ENCODE measurements at regions not wholly inside any gene's neighbourhood (a gene's known extent, or its start where the extent isn't known, plus 50 kb on each side); places are given as distances from the start of the nearest gene placed in this dataset.

- no peaks in the 10 kb centered on the region for H3K79me2 ChIP-seq (ENCODE audit: insufficient read depth, low read length)
- Mint-ChIP-seq H3K4me1 (peaks cover 7% of the 10 kb centered on the region), H3K9me3 (peaks cover 14 to 40% (median 25%) of the 10 kb centered on the region in 7 donors), H3K27me3 (ENCODE audit: low read depth in 3 of 3) (peaks cover 0 to 3% (median 0%) of the 10 kb centered on the region in 3 donors), H3K4me3 (no peak overlapping the region), H3K27ac (no peak overlapping the region), H3K36me3 (peaks cover 0 to 3% of the 10 kb centered on the region in 2 donors)
- TF ChIP-seq, protein P1, sequence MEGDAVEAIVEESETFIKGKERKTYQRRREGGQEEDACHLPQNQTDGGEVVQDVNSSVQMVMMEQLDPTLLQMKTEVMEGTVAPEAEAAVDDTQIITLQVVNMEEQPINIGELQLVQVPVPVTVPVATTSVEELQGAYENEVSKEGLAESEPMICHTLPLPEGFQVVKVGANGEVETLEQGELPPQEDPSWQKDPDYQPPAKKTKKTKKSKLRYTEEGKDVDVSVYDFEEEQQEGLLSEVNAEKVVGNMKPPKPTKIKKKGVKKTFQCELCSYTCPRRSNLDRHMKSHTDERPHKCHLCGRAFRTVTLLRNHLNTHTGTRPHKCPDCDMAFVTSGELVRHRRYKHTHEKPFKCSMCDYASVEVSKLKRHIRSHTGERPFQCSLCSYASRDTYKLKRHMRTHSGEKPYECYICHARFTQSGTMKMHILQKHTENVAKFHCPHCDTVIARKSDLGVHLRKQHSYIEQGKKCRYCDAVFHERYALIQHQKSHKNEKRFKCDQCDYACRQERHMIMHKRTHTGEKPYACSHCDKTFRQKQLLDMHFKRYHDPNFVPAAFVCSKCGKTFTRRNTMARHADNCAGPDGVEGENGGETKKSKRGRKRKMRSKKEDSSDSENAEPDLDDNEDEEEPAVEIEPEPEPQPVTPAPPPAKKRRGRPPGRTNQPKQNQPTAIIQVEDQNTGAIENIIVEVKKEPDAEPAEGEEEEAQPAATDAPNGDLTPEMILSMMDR (IDR thresholded peaks at IDR 0.05) = no peak
- no peak for DNase-seq
- no peak overlapping the region for H3K4me3 ChIP-seq (replicated peaks in 1 of 3; ENCODE audit: low read depth in 2 of 3, low read length in 3 of 3)
- H3K4me2 ChIP-seq (replicated peaks; ENCODE audit: extremely low read depth, low read length, poor library complexity, severe bottlenecking) = no peak overlapping the region
- H3K27me3 ChIP-seq (ENCODE audit: control insufficient read depth in 2 of 2, insufficient read depth in 2 of 2, low read length in 2 of 2) = no peaks in the 10 kb centered on the region
- H3K27ac ChIP-seq (ENCODE audit: low read depth in 1 of 2, low read length in 2 of 2) = no peak overlapping the region
- intact Hi-C loops (cut with micrococcal nuclease) = no loop called here
- peak overlapping the region; percentile 23 for H2AFZ ChIP-seq (ENCODE audit: insufficient read depth, low read depth, low read length, poor library complexity, severe bottlenecking)
- H3K9me3 ChIP-seq (replicated peaks in 1 of 2; ENCODE audit: control insufficient read depth in 1 of 2, insufficient read depth in 1 of 2, low read length in 2 of 2) = peaks cover 16 to 20% of the 10 kb centered on the region in 2 donors
- peaks cover 0 to 8% of the 10 kb centered on the region in 2 donors for H3K4me1 ChIP-seq (ENCODE audit: control insufficient read depth in 1 of 2, insufficient read depth in 2 of 2, low read length in 2 of 2)
- WGBS (ENCODE audit: insufficient coverage) = no CpG with 5 or more reads among the region's 3 CpGs
- no peaks in the 10 kb centered on the region for H4K20me1 ChIP-seq (ENCODE audit: insufficient read depth, low read length)
- no peak overlapping the region for H3K9ac ChIP-seq (ENCODE audit: insufficient read depth, low read length, poor library complexity, severe bottlenecking)
- H3K36me3 ChIP-seq (replicated peaks in 1 of 2; ENCODE audit: control insufficient read depth in 1 of 2, insufficient read depth in 2 of 2, low read length in 2 of 2) = peaks cover 0 to 6% of the 10 kb centered on the region in 2 donors
Measured at GRCh38 chr7:138169441-138169851, 93.2 kb downstream of the AKR1D1 start.

DNA sequence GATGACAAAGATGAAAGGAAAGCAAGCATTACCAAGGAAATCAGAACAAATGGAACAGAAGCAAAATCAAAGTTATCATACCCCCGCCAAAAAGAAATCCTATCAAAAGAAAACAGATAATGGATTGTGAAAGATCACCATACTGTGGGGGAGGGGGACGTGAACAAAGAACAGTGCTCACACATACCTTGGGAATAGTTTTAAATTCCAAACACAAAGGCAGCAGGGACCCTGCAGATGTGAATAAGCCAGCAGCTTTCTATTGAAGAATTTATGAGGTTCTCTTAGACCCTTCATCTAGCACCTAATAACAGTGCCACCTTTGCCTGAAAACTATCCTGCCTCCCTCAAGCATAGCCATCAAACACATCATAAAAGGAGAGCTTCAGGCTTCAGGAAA is 94.0 kb downstream of the AKR1D1 start:
- H3K27ac ChIP-seq (ENCODE audit: low read depth in 1 of 2, low read length in 2 of 2) = no peak overlapping the region
- H3K79me2 ChIP-seq (ENCODE audit: insufficient read depth, low read length) = no peaks in the 10 kb centered on the region
- intact Hi-C loops (cut with micrococcal nuclease) = no loop called here
- DNase-seq = no peak
- no peak overlapping the region for H3K4me2 ChIP-seq (replicated peaks; ENCODE audit: extremely low read depth, low read length, poor library complexity, severe bottlenecking)
- H3K9ac ChIP-seq (ENCODE audit: insufficient read depth, low read length, poor library complexity, severe bottlenecking) = no peak overlapping the region
- H3K4me1 ChIP-seq (ENCODE audit: control insufficient read depth in 1 of 2, insufficient read depth in 2 of 2, low read length in 2 of 2) = peaks cover 0 to 8% of the 10 kb centered on the region in 2 donors
- no peak overlapping the region for H3K4me3 Mint-ChIP-seq
- no peak overlapping the region for H3K27ac Mint-ChIP-seq
- peaks cover 7% of the 10 kb centered on the region for H3K4me1 Mint-ChIP-seq
- H3K4me3 ChIP-seq (replicated peaks in 1 of 3; ENCODE audit: low read depth in 2 of 3, low read length in 3 of 3) = no peak overlapping the region
- no peaks in the 10 kb centered on the region for H4K20me1 ChIP-seq (ENCODE audit: insufficient read depth, low read length)
- H3K36me3 ChIP-seq (replicated peaks in 1 of 2; ENCODE audit: control insufficient read depth in 1 of 2, insufficient read depth in 2 of 2, low read length in 2 of 2) = no peaks in the 10 kb centered on the region
- H3K27me3 ChIP-seq (ENCODE audit: control insufficient read depth in 2 of 2, insufficient read depth in 2 of 2, low read length in 2 of 2) = no peaks in the 10 kb centered on the region
- H3K36me3 Mint-ChIP-seq = peaks cover 0 to 3% of the 10 kb centered on the region in 2 donors
- peak overlapping the region; percentile 74 for H2AFZ ChIP-seq (ENCODE audit: insufficient read depth, low read depth, low read length, poor library complexity, severe bottlenecking)
- WGBS (ENCODE audit: insufficient coverage) = no CpG with 5 or more reads among the region's 2 CpGs
- peaks cover 12 to 33% (median 21%) of the 10 kb centered on the region in 7 donors for H3K9me3 Mint-ChIP-seq
- peaks cover 0 to 3% (median 0%) of the 10 kb centered on the region in 3 donors for H3K27me3 Mint-ChIP-seq (ENCODE audit: low read depth in 3 of 3)
- peaks cover 9 to 14% of the 10 kb centered on the region in 2 donors for H3K9me3 ChIP-seq (replicated peaks in 1 of 2; ENCODE audit: control insufficient read depth in 1 of 2, insufficient read depth in 1 of 2, low read length in 2 of 2)
- TF ChIP-seq, protein P1 (IDR thresholded peaks at IDR 0.05) = no peak

All from CD14-positive monocyte (primary cell).